ENCODE measurements at regions not wholly inside any gene's neighbourhood (a gene's known extent, or its start where the extent isn't known, plus 50 kb on each side); places are given as distances from the start of the nearest gene placed in this dataset.

DNA sequence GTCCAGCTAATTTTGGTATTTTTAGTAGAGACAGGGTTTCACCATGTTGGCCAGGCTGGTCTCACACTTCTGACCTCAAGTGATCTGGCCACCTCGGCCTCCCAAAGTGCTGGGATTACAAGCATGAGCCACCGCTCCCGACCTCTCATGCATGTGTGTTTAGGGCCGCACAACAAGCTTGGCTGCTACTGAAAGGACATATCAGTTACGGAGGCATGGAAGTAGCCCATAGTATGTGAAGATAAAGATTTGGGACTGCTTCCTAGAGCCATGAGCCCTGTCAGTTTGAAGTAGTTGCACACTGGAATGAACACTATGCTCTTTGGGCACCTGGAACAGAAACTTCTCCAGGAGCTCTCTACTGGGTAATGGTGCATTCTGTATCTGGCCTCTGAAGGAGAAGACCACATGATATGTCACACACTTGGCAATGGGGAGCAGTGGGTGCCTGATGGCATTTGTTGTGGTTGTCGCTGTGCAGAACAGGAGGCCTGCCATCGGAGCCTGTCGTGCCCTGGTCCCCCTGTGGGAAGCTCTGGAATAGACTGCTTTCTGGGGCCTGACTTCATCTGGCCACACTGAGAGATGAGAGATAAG is 144.7 kb upstream of the KIF26B start:
- no peak overlapping the region for H3K27ac Mint-ChIP-seq (ENCODE audit: unreplicated experiment)
- H3K4me1 Mint-ChIP-seq (ENCODE audit: low read depth), result no peaks in the 10 kb centered on the region
- TF ChIP-seq, protein P1, sequence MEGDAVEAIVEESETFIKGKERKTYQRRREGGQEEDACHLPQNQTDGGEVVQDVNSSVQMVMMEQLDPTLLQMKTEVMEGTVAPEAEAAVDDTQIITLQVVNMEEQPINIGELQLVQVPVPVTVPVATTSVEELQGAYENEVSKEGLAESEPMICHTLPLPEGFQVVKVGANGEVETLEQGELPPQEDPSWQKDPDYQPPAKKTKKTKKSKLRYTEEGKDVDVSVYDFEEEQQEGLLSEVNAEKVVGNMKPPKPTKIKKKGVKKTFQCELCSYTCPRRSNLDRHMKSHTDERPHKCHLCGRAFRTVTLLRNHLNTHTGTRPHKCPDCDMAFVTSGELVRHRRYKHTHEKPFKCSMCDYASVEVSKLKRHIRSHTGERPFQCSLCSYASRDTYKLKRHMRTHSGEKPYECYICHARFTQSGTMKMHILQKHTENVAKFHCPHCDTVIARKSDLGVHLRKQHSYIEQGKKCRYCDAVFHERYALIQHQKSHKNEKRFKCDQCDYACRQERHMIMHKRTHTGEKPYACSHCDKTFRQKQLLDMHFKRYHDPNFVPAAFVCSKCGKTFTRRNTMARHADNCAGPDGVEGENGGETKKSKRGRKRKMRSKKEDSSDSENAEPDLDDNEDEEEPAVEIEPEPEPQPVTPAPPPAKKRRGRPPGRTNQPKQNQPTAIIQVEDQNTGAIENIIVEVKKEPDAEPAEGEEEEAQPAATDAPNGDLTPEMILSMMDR (IDR thresholded peaks at IDR 0.05), result no peak
- H3K9me3 Mint-ChIP-seq (ENCODE audit: low read depth), result no peaks in the 10 kb centered on the region
- no peaks in the 10 kb centered on the region for H3K36me3 Mint-ChIP-seq (ENCODE audit: low read depth)
- no peak overlapping the region for H3K4me3 Mint-ChIP-seq (ENCODE audit: unreplicated experiment)
- no peak for DNase-seq (ENCODE audit: low spot score)
- no peaks in the 10 kb centered on the region for H3K27me3 Mint-ChIP-seq (ENCODE audit: low read depth)

DNA sequence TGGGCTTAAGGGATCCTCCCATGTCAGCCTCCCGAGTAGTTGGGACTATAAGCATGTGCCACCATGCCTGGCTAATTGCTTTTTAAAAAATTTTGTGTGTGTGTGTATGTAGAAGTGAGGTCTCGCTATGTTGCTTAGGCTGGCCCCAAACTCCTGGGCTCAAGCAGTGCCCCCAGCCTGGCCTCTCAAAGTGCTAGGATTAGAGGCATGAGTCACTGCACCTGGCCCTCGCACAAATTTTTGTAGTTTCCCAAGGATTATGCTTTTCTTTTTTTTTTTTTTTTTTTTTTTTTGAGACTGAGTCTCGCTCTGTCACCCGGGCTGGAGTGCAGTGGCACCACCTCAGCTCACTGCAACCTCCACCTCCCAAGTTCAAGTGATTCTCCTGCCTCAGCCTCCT is 144.4 kb upstream of the HNRNPU start:
- TF ChIP-seq, protein P1 (IDR thresholded peaks at IDR 0.05), result no peak
- H3K27ac Mint-ChIP-seq (ENCODE audit: unreplicated experiment), result no peak overlapping the region
- H3K36me3 Mint-ChIP-seq (ENCODE audit: low read depth), result no peaks in the 10 kb centered on the region
- no peak for DNase-seq (ENCODE audit: low spot score)
- H3K4me3 Mint-ChIP-seq (ENCODE audit: unreplicated experiment), result no peak overlapping the region
- no peaks in the 10 kb centered on the region for H3K9me3 Mint-ChIP-seq (ENCODE audit: low read depth)
- H3K27me3 Mint-ChIP-seq (ENCODE audit: low read depth), result no peaks in the 10 kb centered on the region
- H3K4me1 Mint-ChIP-seq (ENCODE audit: low read depth), result no peaks in the 10 kb centered on the region

DNA sequence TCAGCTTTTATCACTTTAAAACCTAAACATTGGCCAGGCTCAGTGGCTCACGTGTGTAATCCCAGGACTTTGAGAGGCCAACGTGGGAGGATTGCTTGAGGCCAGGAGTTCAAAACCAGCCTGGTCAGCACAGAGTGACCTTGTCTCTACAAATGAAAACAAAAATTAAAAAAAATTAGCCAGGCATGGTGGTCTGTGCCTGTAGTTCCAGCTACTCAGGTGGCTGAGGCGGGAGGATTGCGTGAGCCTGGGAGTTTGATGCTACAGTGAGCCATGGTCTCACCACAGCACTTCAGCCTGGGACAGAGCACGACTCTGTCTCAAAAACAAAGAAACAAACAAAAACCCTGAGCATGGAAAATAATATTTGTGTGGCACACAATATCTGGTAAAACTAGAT is 143.5 kb upstream of the HNRNPU start:
- no peaks in the 10 kb centered on the region for H3K9me3 Mint-ChIP-seq (ENCODE audit: low read depth)
- no peak for DNase-seq (ENCODE audit: low spot score)
- no peak overlapping the region for H3K27ac Mint-ChIP-seq (ENCODE audit: unreplicated experiment)
- H3K4me1 Mint-ChIP-seq (ENCODE audit: low read depth), result no peaks in the 10 kb centered on the region
- H3K4me3 Mint-ChIP-seq (ENCODE audit: unreplicated experiment), result no peak overlapping the region
- no peaks in the 10 kb centered on the region for H3K36me3 Mint-ChIP-seq (ENCODE audit: low read depth)
- no peaks in the 10 kb centered on the region for H3K27me3 Mint-ChIP-seq (ENCODE audit: low read depth)
- TF ChIP-seq, protein P1 (IDR thresholded peaks at IDR 0.05), result no peak

DNA sequence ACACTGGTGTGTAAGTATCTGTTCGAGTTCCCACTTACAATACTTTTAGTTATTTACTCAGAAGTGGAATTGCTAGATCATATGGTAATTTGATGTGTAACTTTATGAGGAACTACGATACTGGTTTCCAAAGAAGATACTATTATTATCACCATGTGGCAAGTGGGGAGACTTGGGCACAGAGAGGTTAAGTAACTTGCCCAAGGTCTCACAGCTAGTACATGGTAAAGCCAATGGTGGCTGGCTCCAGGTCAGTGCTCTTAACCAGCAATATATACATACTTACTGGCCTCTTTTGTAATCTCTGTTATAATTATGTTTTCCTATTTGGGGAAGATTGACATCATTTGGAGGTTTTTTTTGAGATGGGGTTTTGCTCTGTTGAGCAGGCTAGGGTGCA is 138.9 kb upstream of the HNRNPU start:
- no peaks in the 10 kb centered on the region for H3K27me3 Mint-ChIP-seq (ENCODE audit: low read depth)
- no peaks in the 10 kb centered on the region for H3K36me3 Mint-ChIP-seq (ENCODE audit: low read depth)
- TF ChIP-seq, protein P1 (IDR thresholded peaks at IDR 0.05), result no peak
- no peaks in the 10 kb centered on the region for H3K9me3 Mint-ChIP-seq (ENCODE audit: low read depth)
- H3K4me3 Mint-ChIP-seq (ENCODE audit: unreplicated experiment), result no peak overlapping the region
- no peak overlapping the region for H3K27ac Mint-ChIP-seq (ENCODE audit: unreplicated experiment)
- peaks cover 17% of the 10 kb centered on the region for H3K4me1 Mint-ChIP-seq (ENCODE audit: low read depth)
- DNase-seq (ENCODE audit: low spot score), result no peak

DNA sequence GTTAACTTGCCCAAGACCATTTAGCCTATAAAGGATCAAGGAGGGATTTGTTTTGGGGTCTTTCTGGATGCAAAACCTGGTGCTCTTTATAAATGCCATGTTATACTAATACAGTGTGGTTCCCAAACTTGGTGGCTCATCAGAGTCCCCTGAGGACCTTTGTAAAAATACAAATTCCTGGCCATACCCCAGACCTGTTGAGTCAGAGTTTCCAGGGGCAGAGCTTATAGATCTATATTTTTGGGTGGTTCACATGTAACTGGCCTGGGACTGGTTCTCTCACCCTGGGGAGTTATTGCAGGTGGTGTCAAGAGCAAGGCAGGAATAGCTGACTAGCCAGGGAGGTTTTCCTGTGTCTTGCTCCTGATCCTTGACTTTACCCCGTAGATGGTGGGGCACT is 136.9 kb upstream of the HNRNPU start:
- H3K36me3 Mint-ChIP-seq (ENCODE audit: low read depth), result peaks cover 2% of the 10 kb centered on the region
- no peak for DNase-seq (ENCODE audit: low spot score)
- no peaks in the 10 kb centered on the region for H3K27me3 Mint-ChIP-seq (ENCODE audit: low read depth)
- no peak overlapping the region for H3K4me3 Mint-ChIP-seq (ENCODE audit: unreplicated experiment)
- TF ChIP-seq, protein P1 (IDR thresholded peaks at IDR 0.05), result no peak
- H3K9me3 Mint-ChIP-seq (ENCODE audit: low read depth), result peaks cover 2% of the 10 kb centered on the region
- no peak overlapping the region for H3K27ac Mint-ChIP-seq (ENCODE audit: unreplicated experiment)
- H3K4me1 Mint-ChIP-seq (ENCODE audit: low read depth), result peaks cover 17% of the 10 kb centered on the region
